HEK293 (cell line): ENCODE measurements at regions not wholly inside any gene's neighbourhood (a gene's known extent, or its start where the extent isn't known, plus 50 kb on each side); places are given as distances from the start of the nearest gene placed in this dataset.

Experiments
- ATF2 ChIP-seq: fragments of 450-650 bp; formaldehyde crosslinking; IDR thresholded peaks from 2 replicates; pipeline ENCODE4 v1.5.1; 2016; ENCODE audit warnings: missing biosample characterization, missing genetic modification characterization, low read depth
- REST ChIP-seq: fragments of 450-650 bp; formaldehyde crosslinking; IDR thresholded peaks from 2 replicates; pipeline ENCODE4 v1.5.1; 2016; ENCODE audit warnings: missing biosample characterization, missing genetic modification characterization
- ZNF2 ChIP-seq: fragments of 450-650 bp; formaldehyde crosslinking; IDR thresholded peaks from 2 replicates; pipeline ENCODE4 v1.5.1; 2016; ENCODE audit warnings: missing biosample characterization, missing genetic modification characterization
- ZNF629 ChIP-seq: fragments of 450-650 bp; formaldehyde crosslinking; IDR thresholded peaks from 2 replicates; pipeline ENCODE4 v1.5.1; 2017; ENCODE audit warnings: missing biosample characterization, missing genetic modification characterization
- TF ChIP-seq, protein P1 (sequence below): fragments of 450-650 bp; formaldehyde crosslinking; IDR thresholded peaks from 2 replicates; pipeline ENCODE4 v1.5.1; 2016; ENCODE audit warnings: missing biosample characterization, missing genetic modification characterization

GRCh38 chr4:81555489-81555888 is 83.8 kb upstream of the RASGEF1B start:
- TF ChIP-seq, protein P1, sequence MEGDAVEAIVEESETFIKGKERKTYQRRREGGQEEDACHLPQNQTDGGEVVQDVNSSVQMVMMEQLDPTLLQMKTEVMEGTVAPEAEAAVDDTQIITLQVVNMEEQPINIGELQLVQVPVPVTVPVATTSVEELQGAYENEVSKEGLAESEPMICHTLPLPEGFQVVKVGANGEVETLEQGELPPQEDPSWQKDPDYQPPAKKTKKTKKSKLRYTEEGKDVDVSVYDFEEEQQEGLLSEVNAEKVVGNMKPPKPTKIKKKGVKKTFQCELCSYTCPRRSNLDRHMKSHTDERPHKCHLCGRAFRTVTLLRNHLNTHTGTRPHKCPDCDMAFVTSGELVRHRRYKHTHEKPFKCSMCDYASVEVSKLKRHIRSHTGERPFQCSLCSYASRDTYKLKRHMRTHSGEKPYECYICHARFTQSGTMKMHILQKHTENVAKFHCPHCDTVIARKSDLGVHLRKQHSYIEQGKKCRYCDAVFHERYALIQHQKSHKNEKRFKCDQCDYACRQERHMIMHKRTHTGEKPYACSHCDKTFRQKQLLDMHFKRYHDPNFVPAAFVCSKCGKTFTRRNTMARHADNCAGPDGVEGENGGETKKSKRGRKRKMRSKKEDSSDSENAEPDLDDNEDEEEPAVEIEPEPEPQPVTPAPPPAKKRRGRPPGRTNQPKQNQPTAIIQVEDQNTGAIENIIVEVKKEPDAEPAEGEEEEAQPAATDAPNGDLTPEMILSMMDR (tag by site-specific recombination), result no peak
- TF ChIP-seq ZNF2, result no peak
- TF ChIP-seq ZNF629, result no peak
- no peak for TF ChIP-seq REST (tag by site-specific recombination)
- no peak for TF ChIP-seq ATF2 (tag by site-specific recombination)
